ENCODE measurements at regions not wholly inside any gene's neighbourhood (a gene's known extent, or its start where the extent isn't known, plus 50 kb on each side); places are given as distances from the start of the nearest gene placed in this dataset.

GRCh38 chr12:91965781-91966180 lies 179.9 kb downstream of the BTG1 start:
- no peak for TF ChIP-seq CTCF (IDR thresholded peaks at IDR 0.05; ENCODE audit: low read depth, low read length)

GRCh38 chr12:91964501-91964900 lies 181.1 kb downstream of the BTG1 start:
- Histone ChIP-seq H3K27me3 (no peaks in the 10 kb centered on the region), H3K36me3 (no peaks in the 10 kb centered on the region)
- no peak for DNase-seq

More at GRCh38 chr12:91965781-91966180, 179.9 kb downstream of the BTG1 start:
- H3K9me3 ChIP-seq: 0 out of 2 replicates have a peak, but pooled peaks cover 2% of the 10 kb centered on the region
- H3K27me3 ChIP-seq: no peaks in the 10 kb centered on the region
- no peak overlapping the region for H3K4me3 ChIP-seq (ENCODE audit: low read depth, low read length)
- H3K36me3 ChIP-seq: no peaks in the 10 kb centered on the region
- no peak for DNase-seq
- no peaks in the 10 kb centered on the region for H3K4me1 ChIP-seq

GRCh38 chr12:91959220-91959619 lies 186.4 kb downstream of the BTG1 start:
- no peak for DNase-seq
- Histone ChIP-seq H3K36me3 (no peaks in the 10 kb centered on the region), H3K9me3 (no peaks in the 10 kb centered on the region), H3K27me3 (no peaks in the 10 kb centered on the region), H3K4me1 (no peaks in the 10 kb centered on the region), H3K4me3 (ENCODE audit: low read depth, low read length) (no peak overlapping the region)
- no peak for TF ChIP-seq CTCF (IDR thresholded peaks at IDR 0.05; ENCODE audit: low read depth, low read length)

More at GRCh38 chr12:91964501-91964900, 181.1 kb downstream of the BTG1 start:
- Histone ChIP-seq H3K4me3 (ENCODE audit: low read depth, low read length) (no peak overlapping the region), H3K9me3 (no peaks in the 10 kb centered on the region), H3K4me1 (no peaks in the 10 kb centered on the region)
- no peak for TF ChIP-seq CTCF (IDR thresholded peaks at IDR 0.05; ENCODE audit: low read depth, low read length)

GRCh38 chr12:91958816-91959215 lies 186.8 kb downstream of the BTG1 start:
- TF ChIP-seq CTCF (IDR thresholded peaks at IDR 0.05; ENCODE audit: low read depth, low read length): no peak
- DNase-seq: no peak
- no peaks in the 10 kb centered on the region for H3K27me3 ChIP-seq
- H3K36me3 ChIP-seq: no peaks in the 10 kb centered on the region
- no peaks in the 10 kb centered on the region for H3K9me3 ChIP-seq
- H3K4me3 ChIP-seq (ENCODE audit: low read depth, low read length): no peak overlapping the region
- H3K4me1 ChIP-seq: no peaks in the 10 kb centered on the region

- no peak for DNase-seq
- H3K4me3 ChIP-seq (ENCODE audit: low read depth, low read length): no peak overlapping the region
- no peaks in the 10 kb centered on the region for H3K27me3 ChIP-seq
- no peaks in the 10 kb centered on the region for H3K36me3 ChIP-seq
- no peak for TF ChIP-seq CTCF (IDR thresholded peaks at IDR 0.05; ENCODE audit: low read depth, low read length)
- H3K4me1 ChIP-seq: no peaks in the 10 kb centered on the region
- H3K9me3 ChIP-seq: no peaks in the 10 kb centered on the region
Observed at GRCh38 chr12:91954747-91955146, 190.9 kb downstream of the BTG1 start.

- TF ChIP-seq CTCF (IDR thresholded peaks at IDR 0.05; ENCODE audit: low read depth, low read length): no peak
- H3K4me3 ChIP-seq (ENCODE audit: low read depth, low read length): no peak overlapping the region
- no peak for DNase-seq
Observed at GRCh38 chr12:91954326-91954725, 191.3 kb downstream of the BTG1 start.

More at GRCh38 chr12:91954326-91954725, 191.3 kb downstream of the BTG1 start:
- Histone ChIP-seq H3K9me3 (no peaks in the 10 kb centered on the region), H3K36me3 (no peaks in the 10 kb centered on the region), H3K27me3 (no peaks in the 10 kb centered on the region), H3K4me1 (no peaks in the 10 kb centered on the region)

All from BE2C (cell line).